Activated CD4-positive, CD25-positive, alpha-beta regulatory T cell treated with anti-CD3 and anti-CD28 coated beads, Interleukin-2, amount 50 U/mL, for 16 hours (primary cell): ENCODE measurements at regions not wholly inside any gene's neighbourhood (a gene's known extent, or its start where the extent isn't known, plus 50 kb on each side); places are given as distances from the start of the nearest gene placed in this dataset.
"Not testable (repeated sequence)": the region's sequence is repeated elsewhere in the genome, so short reads cannot be mapped to it uniquely, and the experiment has no call there.

Experiments used
- DNase-seq: peaks from one replicate; pipeline ENCODE4 v3.0.0-alpha.2; 2020; ENCODE audit warnings: low read depth, low spot score

DNA sequence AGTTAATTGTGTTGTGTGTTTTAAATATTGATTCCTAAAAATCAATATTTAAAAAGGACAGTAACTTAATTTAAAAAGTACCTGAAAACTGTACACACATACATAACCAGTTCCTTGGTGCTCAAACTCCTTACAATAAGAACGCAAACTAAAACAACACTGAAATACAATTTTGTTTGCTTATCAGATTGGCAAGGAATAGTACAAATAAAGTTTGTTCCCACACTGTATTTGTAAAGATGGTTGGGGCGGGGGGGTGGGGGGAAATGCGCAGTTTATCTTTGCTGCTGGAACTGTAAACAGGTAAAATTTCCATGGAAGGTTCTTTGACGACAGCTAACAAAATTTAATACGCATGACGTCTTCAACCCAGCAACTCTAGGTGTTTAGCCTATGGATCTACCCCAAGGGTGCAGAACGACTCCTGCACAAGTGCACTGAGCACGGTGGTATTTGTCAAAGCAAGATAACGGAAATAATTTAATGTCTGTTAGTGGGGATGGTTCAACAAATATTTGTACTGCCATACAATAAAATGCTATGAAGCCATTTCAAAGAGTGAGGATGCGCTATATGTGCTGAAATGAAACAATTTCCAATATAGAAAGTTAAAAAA lies 96.5 kb downstream of the ING1 start:
- no peak for DNase-seq

DNA sequence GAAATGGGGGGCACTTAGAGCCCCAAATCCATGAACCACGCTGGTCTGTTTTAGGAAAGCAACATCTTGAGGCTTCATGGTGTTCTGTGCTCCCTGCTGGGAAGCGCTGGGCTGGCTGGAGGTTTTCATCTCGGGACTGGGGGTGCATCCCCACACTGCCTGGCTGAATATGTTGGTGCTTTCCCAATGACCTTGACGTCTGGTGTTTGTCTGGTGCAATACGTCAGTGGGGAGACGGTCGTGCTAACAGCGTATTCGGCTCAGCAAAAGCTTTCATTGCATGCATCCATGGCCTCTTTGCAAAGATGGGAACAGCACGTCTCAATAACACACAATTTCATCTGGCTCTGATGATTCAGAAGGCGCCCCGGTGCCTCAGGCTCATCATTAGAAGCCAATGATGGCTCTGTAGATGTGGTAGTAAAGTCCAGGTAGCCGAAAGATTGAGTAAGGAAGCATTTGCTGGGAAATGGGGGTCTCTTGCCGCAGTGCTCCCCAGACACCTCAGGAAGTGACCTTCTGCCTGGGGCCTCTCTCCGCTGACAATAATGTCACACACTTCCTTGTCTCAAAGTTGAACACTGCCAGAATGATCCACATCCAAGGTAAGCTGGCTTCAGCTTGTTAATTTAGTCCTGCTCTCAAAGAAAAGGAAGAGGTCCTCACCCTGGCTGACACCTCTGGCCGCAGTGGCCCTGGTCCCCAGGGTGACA lies 97.7 kb downstream of the ING1 start:
- no peak for DNase-seq

DNA sequence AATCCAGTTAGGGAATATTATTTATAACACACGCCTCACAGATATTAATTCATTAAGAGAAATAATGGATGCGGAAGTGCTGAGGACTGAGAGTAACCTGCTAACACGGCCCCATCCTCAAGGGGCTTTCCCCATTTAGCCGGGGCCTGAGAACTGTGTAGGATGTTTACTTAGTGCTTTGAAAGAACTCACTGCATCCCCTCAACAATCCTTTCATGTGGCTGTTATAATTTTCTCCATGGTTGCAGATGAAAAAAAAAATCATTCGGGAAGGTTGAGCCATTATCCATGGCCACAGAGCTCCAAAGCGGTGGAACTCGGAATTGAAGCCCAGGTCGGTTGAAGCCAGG lies 98.2 kb downstream of the ING1 start:
- no peak for DNase-seq

DNA sequence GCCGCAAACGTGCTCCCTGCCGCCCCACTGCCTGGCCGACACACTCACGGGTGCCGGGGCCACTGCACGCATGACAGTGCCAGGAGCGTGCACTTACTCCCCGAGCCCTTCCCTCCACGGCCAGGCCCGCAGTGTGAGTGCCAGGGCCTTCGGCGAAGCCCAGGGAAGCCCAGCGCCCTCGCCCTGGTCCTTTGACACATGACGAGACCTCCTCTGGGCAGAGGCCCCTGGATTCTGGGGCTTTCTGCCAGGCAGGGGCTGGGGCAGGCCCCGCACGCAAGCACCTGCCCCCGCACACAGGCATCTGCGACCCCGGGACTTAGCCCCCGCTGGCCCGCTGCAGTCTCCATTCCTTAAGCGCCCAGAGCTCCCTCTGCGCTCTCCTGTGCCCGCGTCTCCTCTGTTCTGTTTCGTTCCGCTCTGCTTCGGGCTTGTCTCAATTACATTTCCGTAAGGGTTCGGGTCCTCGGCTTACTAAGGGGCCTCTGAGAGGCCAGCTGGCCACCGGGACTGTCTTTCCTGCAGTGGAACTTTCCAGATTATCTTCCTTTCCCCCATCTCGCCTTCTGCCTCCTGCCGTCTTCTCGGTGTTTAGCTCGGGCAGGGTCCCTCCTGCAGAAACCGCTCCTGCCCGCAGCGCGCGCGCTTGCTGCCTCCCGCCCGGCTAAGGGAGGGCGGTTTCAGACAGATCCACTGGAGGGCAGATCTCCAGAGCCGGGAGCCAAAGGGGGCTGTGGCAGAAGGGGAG lies 98.8 kb downstream of the ING1 start:
- no peak for DNase-seq

DNA sequence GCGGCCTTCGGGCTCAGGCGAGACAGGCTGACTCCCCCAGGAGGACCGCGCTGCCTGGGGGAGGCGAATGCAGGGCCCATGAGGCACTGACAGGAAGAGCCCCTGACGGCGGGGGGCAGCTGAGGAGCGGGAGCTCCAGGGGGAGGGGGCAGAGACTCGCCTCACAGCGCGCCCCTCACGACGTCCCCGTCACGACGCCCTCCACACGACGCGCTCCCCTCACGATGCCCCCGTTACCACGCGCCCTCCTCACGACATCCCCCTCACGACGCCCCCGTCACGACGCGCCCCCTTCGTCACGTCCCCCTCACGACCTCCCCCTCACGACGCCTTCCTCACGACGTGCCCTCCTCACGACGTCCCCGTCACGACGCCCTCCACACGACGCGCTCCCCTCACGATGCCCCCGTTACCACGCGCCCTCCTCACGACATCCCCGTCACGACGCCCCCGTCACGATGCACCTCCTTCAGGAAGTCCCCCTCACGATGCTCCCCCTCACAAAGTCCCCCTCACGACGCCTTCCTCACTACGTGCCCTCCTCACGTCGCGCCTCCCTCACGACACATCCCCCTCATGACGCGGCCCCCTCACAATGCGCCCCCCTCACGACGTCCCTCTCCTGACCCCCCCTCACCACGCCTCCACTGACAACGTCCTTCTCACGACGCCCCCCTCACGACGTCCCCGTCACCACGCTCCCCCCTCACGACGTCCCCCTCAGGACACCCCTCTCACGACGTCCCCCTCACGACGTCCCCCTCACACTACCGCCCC lies 99.6 kb downstream of the ING1 start:
- DNase-seq: no peak

DNA sequence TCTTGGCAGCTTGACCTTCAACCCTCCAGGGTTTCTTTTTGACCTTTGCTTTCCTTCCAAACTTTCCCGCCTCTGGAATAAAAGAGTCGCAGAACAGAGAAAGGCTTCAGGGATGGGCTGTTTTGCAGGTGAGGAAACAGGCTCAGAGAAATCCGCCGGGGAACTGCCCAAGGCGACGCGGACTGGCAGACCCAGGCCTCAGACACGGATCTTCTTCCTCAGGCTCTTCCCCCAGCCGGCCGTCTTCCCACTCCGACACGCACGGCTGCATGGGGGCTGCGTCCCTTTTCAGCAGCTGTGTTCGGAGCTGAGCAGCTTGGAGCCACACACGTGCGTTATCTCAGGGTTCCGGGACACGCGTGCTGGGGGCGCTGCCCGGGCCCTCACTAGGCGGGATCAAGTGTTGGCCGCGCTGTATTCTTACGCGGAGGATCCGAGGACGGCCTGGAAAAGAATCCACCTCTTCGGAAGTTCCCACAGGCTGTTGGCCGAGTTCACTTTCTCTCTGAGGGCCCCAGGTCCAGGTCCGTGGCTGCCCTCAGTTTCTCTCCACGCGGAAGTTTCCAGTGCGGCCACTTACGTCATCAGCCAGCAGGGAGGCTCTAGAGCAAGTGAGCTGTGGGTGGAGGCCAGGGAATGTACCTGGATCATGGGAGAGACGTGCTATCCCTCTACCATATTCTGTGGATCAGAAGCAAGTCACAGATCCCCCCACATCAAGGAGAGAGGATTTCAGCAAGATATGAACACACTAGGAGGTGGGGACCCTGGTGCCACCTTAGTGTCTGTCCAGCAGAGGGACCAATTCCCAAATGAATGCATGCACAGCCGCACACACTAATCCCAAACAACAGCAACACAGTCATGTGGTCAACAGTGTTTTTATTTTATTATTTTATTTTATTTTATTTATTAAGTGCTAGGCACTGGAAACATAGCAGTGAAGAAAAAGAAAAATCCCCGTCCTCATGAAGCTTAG lies 100.4 kb downstream of the ING1 start:
- no peak for DNase-seq

DNA sequence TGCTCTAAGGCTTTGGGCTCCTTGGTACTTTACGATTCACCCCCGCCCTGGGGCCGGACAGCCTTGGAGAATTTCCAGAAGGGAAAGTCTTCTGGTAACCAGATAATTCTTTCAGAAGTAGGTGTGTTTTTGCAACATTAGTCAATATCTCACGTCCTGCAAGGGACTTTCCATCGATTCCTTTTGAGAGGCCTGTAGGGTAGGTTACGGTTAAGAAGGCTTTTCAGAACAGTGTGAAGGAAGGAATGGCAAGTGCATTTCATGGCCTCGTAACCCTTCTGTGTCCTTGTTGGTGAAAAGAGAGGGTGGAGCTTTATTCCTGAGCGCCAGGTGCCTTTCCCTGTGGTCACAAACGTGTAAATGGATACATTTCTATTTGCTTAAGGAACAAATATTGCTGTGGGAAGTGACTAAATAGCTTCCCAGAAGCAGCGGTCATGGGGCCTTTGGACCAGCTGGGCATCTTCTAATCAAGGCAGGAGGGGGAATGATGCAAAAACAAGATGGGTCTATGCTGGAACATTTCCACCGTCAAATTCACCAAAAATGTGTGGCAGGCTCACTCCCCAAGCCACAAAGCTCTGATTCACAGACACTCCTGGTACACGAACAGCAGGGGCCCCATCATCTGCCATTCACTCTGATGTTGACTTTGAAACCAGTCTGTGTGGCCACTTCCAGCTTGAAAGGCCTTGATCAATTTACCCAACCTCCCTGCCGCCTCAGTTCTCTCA lies 99.2 kb downstream of the ANKRD10 start:
- no peak for DNase-seq

DNA sequence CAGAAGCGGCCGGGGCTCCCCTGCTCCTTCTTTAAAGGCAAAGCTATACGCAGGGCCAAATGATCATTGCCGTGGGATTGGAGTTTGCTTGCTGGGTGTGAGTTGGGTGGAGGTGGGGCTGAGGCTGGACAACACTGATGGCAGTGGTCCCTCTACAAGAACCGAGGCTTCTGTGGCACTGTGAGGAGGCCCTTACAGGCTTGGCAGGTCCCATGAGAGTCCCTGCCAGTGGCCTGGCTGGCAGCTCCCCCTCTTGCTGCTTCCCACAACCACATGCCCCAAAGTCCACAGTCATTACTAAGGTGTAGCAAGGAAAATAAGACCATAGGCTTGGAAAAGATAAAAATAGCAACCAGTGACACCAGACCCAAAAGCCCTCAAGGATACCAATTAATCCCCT lies 98.4 kb downstream of the ANKRD10 start:
- DNase-seq: no peak

DNA sequence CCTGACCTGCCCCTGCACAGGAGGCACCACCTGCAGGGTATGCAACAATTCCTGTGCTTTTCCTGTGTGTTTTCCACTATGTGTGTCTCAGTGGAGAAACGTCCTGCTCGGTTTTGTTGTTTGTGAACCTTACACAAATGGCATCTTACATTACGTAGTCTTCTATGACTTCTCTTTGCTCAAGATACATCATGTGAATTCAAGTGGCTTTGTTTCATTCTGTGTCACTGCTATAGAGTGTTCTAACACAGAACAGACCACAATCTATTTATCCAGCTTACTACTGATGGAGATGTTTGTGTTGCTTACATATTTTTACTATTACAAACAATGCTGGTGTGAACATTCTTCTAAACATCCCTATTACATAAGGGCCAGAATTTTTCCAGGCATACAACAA lies 97.7 kb downstream of the ANKRD10 start:
- no peak for DNase-seq

DNA sequence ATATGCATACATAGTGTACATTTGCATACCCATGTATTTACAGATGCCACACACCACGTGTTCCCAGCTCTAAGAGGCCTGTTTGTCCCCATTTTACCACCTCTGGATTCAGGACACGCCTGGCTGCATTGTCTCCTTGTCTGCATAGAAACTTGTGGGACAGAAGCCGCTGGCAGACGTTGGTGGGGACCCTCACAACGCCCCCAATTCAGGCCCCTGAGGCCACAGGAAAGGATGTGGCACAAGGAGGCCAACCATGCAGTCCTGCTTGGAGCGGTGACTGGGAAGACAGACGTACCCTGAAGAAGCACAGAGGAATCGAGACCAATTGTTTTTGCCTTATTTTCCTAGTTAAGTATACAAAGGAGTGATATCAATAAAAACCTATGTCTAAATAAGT lies 96.1 kb downstream of the ANKRD10 start:
- DNase-seq: no peak

DNA sequence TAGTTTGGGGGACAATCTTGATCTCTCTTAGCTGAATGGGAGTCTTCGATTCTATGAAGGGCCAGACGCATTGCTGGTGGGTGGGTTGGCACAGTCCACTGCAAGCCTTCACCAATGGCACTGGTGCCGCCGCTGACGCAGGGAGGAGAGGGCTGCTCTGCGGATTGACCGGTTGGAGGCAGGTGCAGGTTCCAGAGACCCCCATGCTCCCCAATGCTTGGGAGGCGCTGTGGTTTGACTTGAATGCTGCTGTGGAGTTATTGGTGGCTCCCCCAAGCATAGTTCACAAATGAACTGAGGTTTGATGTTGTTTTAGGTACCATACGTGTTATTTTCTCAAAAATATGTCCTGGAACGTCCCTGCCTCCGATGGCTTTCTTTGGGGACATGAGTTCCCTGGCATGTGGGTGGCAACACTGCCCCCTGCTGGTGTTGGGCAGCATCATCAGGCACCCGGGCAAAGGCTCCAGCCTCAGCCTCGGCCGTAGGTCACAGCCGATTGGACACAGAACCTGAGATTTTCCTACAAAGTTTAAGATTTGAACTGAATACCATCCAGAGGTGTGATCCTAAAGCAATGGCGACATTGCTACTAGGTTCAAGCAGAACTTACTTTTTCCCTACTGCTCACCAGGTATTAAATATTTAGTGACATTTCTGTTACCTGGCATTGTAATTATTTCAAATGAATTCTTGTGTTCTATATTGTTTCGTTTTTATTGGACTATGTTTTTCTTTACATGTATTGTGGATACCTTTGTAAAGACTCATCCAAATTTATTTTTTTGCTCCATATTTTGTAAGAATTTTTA lies 95.5 kb downstream of the ANKRD10 start:
- DNase-seq: peak; percentile 63

DNA sequence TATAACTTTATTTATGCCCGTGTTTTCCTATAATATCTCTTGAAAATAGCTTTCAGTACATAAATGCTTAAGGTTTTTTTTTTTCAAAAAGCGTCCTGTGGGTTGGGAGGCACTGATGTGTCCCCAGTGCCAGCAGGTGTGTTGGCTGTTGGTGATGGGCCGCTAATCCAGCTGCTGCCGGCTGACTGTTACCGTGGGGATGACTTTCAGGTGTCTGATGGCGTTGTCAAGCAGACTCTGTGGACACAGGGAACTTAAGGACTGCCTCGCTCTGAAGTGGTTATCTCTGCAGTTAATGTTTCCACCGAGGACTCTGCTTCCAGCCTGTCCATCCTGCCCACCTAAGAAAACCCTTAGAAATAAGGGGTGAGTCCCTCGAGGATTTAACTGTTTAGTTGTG lies 94.5 kb downstream of the ANKRD10 start:
- DNase-seq: no peak

DNA sequence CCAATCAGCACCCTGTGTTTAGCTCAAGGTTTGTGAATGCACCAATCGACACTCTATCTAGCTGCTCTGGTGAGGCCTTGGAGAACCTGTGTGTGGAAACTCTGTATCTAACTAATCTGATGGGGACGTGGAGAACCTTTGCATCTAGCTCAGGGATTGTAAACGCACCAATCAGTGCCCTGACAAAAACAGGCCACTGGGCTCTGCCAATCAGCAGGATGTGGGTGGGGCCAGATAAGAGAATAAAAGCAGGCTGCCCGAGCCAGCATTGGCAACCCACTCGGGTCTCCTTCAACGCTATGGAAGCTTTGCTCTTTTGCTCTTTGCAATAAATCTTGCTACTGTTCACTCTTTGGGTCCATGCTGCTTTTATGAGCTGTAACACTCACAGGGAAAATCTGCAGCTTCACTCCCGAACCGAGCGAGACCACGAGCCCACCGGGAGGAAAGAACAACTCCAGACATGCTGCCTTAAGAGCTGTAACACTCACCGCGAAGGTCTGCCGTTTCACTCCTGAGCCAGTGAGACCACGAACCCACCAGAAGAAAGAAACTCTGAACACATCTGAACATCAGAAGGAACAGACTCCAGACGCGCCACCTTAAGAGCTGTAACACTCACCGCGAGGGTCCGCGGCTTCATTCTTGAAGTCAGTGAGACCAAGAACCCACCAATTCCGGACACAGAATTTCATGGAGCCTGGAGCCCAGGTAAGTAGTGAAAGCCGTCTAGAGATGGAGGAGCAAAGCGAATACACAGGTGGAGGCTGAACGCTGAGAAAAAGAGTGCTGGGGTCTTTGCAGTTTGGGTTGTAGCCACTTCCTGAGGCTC lies 92.8 kb downstream of the ANKRD10 start:
- not testable (repeated sequence) for DNase-seq

DNA sequence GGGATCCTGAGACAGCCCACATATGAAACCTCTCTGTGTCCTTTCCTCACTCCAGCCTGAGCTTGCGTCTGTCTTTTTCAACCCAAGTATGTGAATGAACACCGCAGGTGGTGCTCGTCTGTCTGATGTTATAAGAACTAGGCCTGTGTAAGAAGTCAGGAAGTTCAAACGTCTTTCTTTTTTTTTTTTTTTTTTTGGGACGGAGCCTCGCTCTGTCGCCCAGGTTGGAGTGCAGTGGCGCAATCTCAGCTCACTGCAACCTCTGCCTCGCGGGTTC lies 92.3 kb downstream of the ANKRD10 start:
- no peak for DNase-seq

DNA sequence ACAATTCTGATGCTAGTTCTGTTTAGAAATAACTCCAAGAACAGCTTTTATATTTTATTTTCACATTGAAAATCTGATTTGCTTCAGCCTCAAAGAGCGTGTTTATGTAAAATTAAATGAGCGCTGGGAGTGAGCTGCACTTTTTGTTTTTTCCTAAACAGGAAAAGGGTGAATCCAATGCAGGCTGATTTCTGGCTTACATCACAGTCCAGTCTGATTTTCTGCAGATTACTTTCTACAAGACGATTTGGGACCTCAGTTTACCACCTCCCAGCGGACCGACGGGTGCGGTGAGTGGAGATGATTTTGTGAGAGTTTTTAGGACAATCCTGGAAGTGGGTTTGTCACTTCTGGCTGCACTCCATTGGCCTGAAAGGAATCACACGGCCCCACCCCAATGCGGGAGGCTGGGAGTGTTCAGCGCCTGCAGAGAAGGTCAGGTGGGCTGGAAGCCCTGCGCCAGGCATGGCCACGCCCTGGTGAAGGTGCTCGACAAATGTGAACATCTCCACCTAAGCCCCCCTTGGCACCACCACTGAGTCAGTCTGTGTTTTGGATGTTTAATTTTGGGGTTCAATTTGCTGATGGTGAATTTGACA lies 90.1 kb downstream of the ANKRD10 start:
- no peak for DNase-seq

DNA sequence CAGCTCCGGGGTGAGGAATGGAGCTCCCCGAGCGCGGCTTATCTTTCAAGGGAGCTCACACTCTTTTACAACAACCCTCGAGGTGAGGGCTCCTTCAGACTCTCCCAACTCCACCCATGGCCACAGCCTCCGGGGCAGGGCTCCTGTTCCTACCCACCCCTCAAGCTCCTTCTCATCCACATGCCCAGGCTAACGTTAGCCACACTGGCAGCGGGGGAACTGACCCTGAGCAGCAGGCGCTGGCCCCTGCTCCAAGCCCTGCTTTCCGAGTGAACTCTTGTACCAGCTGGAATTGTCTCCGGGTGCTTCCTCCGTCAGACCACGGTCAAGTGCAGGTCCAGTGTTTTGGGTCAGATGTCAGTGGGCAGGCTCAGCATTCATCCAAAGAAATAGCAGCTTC lies 89.4 kb downstream of the ANKRD10 start:
- DNase-seq: no peak

DNA sequence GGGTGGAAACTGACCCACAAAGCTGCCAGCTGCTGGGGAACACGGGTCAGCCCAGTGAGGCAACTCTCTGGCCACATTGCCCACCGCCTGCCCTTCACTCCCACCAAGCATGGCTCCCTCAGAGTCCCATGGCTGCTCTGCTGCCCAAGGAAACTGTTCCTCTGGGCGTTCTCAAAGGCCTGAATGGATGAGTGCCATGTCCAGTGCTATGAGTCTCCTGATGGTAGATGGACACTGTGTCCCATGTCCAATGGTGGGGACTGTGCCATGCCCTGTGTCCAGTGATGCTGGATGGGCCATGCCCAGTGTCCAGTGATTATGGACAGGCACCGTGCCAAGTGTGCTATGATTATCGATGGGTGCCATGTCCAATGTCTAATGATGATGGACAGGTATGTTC lies 88.8 kb downstream of the ANKRD10 start:
- no peak for DNase-seq

DNA sequence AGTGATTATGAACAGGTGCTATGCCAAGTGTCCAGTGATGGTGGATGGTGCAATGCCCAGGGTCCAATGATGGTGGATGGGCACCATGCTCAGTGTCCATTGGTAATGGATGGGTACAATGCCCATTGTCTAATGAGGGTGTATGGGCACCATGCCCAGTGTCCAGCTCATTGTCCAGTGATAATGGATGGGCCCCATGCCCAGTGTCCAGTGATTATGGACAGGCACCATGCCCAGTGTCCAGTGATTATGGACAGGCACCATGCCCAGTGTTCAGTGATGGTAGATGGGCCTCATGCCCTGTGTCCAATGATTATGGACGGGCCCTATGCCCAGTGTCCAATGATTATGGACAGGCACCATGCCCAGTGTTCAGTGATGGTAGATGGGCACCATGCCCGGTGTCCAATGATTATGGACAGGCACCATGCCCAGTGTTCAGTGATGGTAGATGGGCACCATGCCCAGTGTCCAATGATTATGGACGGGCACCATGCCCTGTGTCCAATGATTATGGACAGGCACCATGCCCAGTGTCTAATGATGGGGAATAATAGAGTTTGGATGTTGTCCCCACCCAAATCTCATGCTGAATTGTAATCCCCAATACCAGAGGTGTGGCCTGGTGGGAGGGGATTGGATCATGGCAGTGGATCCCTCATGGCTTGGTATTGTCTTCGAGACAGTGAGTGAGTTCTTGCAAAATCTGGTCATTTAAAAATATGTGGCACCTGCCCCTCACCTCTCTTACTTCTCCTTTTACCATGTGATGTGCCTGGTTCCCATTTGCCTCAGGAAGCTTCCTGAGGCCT lies 87.8 kb downstream of the ANKRD10 start:
- DNase-seq: no peak
